LHCN-M2 (cell line): ENCODE measurements at regions not wholly inside any gene's neighbourhood (a gene's known extent, or its start where the extent isn't known, plus 50 kb on each side); places are given as distances from the start of the nearest gene placed in this dataset.

Source experiments
- DNase-seq: peaks from one replicate; pipeline ENCODE4 v3.0.0-alpha.2; 2012; ENCODE audit warnings: low read depth

- no peak for DNase-seq
Measured at GRCh38 chr13:61030445-61030844, 385.2 kb downstream of the PCDH20 start.

- DNase-seq: no peak
Measured at GRCh38 chr13:61029064-61029463, 386.6 kb downstream of the PCDH20 start.

- DNase-seq: no peak
Measured at GRCh38 chr13:61024046-61024445, 391.6 kb downstream of the PCDH20 start.

GRCh38 chr13:61021838-61022237 is 393.8 kb downstream of the PCDH20 start:
- no peak for DNase-seq

- no peak for DNase-seq
Measured at GRCh38 chr13:61013796-61014195, 401.9 kb downstream of the PCDH20 start.

GRCh38 chr13:61010358-61010757 is 405.3 kb downstream of the PCDH20 start:
- no peak for DNase-seq

- DNase-seq: no peak
Measured at GRCh38 chr13:61002686-61003085, 413.0 kb downstream of the PCDH20 start.

DNA sequence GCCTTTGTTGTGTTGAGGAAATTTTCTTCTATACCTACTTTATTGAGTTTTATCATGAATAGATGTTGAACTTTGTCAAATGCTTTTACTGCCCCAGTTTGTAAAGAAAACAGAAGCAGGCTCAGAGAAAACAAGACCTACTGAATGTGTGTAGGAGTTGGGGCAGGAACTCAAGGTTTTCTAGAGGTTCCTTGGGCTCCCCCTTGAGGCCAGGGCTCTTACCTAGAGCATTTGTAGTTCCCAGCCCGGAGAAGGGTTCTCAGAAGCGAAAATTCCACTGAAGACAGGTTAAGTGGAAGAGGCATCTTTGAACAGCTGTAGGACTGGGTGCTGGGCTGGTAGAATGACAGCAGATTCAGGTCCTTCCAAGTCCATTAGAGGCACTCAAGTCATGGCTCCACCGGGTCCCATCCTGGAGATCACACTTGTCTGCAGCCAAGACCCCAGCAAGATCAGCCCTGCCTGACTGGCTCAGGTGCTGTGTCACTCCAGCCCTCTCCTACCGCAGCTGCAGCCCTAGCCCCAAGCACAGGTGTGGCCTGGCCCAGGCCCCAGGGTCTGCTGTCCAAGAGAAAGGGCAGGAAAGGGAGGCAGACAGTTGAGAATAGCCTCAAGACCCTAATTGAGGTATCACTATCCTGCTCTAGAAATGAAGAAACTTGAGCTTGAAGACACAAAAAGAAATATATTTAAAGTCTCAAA is 425.5 kb downstream of the PCDH20 start:
- DNase-seq: no peak

GRCh38 chr13:60986301-60986700 is 429.3 kb downstream of the PCDH20 start:
- no peak for DNase-seq

GRCh38 chr13:60981407-60981806 is 434.2 kb downstream of the PCDH20 start:
- no peak for DNase-seq

DNA sequence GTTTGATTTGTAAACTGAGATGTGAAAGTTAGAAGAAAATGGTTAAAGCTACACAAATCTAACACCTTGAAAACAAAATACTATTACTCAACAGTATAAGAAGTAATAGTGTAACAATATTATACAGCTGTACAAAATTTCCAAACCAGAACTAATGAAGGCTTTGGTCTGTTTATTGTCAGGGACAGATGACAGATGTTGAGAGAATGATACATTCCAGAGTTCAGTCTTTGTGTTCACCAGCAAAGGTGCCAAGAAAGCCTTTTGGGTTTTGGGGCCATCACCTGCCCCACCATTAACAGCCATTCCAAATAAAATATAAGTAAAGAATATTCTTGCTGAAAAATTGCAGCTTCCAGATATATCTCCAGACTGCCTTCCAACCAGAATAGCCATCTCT is 439.3 kb downstream of the PCDH20 start:
- no peak for DNase-seq

GRCh38 chr13:60974296-60974695 is 441.4 kb downstream of the PCDH20 start:
- no peak for DNase-seq

DNA sequence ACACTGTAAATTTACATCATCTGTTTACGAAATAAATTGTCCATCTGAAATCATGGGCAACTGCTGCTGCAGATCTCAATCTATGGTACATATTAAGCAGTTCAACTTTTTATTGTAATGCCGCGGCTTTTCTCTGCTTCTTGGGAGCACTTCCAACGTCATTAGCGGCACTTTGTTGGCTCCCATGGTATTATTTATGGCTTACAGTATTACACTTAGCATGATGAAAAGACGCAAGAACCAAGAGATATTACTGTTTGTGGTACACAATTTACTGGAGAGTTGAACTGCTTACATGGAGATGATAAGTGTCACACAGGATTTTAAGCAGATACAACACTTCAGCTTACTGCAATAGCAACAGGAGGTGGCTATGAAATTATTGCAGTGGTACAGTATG is 442.1 kb downstream of the PCDH20 start:
- DNase-seq: no peak

- no peak for DNase-seq
Measured at GRCh38 chr13:60970736-60971135, 444.9 kb downstream of the PCDH20 start.

- DNase-seq: no peak
Measured at GRCh38 chr13:60969656-60970055, 446.0 kb downstream of the PCDH20 start.

DNA sequence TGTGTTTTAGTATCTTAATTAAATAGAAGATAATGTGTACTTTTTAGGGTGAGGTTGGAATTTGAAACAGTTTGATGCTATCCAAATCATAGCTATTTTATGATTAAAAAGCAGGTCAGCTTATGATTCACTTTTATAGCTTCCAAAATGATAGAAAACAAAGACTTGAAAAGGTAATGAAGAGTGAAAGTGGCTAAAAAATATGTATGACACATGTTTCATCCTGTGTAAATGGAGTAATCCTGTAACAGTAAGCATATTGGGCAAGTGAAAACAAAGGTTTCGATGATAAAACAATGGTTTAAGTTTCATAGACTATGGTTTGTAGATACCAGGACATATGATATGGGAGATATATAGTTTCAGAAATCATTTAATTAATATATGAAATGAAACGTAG is 456.2 kb downstream of the PCDH20 start:
- DNase-seq: no peak

- no peak for DNase-seq
Measured at GRCh38 chr13:60957816-60958215, 457.8 kb downstream of the PCDH20 start.

DNA sequence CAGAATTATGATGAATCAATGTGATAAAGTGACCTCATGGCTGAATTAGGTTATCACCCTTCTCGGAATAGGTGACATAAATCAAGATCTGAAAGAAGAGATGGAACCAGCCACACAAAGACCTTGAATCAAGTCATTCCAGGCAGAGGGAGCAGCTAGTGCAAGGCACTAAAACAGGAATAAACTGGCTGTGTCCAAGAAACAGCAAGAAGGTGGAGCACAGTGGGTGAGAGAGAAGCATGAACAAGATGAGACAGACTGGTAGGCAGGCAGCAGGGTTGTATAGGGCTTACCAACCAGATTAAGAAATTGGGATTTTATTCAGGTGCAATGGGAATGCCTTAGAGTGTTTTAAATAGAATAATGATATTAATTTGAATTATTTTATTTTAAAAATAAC is 470.3 kb downstream of the PCDH20 start:
- no peak for DNase-seq

DNA sequence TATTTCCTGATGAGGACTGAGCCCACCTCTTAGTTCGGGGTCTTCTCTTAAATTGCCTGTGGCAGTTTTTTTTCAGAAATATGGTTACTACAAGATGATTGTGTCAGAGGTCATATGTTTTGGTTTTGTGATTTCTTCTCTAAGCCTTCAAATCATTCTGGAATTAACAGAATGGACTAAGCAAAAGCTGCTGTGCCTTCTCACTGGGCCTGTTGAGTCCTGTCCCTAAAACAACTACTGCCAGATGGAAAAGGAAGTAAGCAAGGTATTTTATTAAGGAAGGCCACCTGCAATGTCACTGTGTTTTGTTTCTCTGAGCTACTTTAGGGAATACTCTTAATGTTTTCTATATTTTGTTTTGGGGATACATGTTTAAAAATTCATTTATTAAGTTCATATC is 470.8 kb downstream of the PCDH20 start:
- no peak for DNase-seq

GRCh38 chr13:60944016-60944415 is 471.6 kb downstream of the PCDH20 start:
- DNase-seq: no peak

DNA sequence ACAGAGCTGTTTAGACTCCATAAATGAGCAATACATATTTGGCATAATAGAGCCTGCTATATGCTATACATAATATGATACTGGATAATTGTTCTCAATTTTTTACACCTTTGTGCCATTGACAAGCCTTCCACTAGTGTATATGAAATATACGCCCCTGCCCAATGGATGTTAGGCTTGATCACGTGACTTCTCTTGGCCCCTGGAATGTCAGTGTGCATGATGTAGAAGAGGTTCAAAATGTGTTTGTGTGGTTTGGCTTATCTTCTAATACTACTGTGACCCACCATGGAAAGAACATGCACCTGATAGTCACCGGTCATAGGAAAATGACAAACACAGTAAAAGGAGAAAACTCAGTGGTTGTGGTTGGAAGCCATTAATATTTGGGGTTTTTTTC is 479.4 kb downstream of the PCDH20 start:
- DNase-seq: no peak

DNA sequence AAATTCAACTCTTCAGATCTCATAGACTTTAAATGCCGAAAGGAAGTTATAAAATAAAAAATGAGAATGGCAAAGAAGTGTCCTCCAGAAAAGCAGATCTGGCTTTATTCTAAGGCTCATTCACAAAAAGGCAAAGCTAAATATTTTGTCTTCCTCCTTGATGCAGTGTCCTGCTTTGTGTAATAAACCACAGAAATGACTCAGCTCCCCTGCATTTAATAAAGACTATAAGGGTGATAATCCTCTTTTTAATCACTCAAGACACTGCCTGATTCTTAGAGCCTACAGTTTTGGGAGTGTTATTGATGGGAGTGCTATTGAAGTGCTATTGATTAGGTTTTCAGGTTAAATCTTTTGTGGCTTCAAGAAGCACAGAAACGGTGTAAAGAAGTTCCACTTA is 482.0 kb downstream of the PCDH20 start:
- no peak for DNase-seq

DNA sequence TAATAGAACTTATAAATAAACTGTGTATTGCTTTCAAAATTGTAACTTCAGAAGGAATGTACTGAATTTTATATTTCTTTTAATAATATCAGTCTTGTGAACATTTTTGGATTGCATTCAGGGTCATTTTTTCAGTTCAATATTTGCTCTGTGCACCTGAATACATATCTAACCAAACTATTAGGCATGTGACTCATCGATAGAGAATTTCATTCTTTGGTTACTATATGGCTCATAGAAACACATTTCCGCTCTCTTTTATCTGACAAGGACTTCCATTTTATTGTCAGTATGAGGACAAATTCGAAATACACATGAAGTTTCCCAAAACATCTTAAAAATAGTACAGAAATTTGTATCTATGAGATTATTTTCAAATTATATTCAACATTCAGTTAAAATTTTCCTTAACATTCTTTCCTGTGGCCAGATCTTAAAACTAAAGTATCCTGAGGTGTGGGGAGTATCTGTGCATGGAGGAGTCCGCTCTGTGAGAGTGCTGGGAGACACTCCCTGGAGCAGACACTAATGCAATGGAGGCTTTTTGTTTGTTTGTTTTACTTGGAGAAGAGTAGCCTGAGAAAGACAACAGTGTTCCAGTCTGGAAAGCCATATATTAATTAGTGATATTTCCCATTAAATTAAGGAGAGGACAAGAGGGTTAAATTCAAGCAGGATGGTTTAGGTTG is 483.6 kb downstream of the PCDH20 start:
- DNase-seq: no peak

DNA sequence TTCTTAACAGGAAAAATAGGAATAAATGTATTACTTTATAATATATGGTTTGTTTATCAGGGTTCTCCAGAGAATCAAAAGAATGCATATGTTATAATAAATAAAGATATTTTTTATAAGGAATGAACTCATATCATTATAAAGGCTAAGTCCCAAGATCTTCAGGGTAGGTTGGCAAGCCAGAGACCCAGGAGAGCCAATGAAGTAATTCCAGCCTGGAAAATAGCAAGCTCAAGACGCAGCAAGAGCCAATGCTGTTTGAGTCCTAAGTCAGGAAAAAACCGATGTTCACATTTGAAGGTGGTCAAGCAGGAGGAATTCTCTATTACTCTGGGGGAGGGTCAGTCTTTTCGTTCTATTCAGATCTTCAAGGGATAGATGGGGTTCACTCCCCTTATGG is 490.0 kb downstream of the PCDH20 start:
- DNase-seq: no peak
